IMR-90 (cell line): ENCODE measurements at regions not wholly inside any gene's neighbourhood (a gene's known extent, or its start where the extent isn't known, plus 50 kb on each side); places are given as distances from the start of the nearest gene placed in this dataset.

Experiments used
- ATAC-seq: fragments of 200-7000 bp; cut with Tn5 transposase; 2 replicates; pipeline ENCODE4 v1.9.1; 2020; ENCODE audit warnings: low read depth, mild to moderate bottlenecking, moderate library complexity
- BruUV-seq: library from RNA; stranded (reverse); fragments of 400-500 nt; replicated peaks from 2 replicates; lab custom pipeline; 2021; lab: Mats Ljungman, UMichigan
- CTCF ChIA-PET: fragments of 300-600 bp; formaldehyde crosslinking; extraction: SDS; loops from one replicate; lab custom pipeline; 2021; ENCODE audit warnings: antibody characterized with exemption; lab: Yijun Ruan, JAX
- POLR2A ChIA-PET: fragments of 300-600 bp; sonication (Branson Sonifier 250); formaldehyde crosslinking; loops from one replicate; lab custom pipeline; 2022; ENCODE audit warnings: antibody characterized with exemption; ENCODE audit not compliant: unreplicated experiment; lab: Charles Lee
- DNase-seq: peaks from one replicate; pipeline ENCODE4 v3.0.0; 2013
- H2AFZ ChIP-seq: replicated peaks from 2 replicates; pipeline ENCODE3; 2013; ENCODE audit warnings: low read length, mild to moderate bottlenecking; ENCODE audit not compliant: poor library complexity
- H2AK5ac ChIP-seq: 2 replicates; pipeline ENCODE4 v1.6.1; 2013; ENCODE audit warnings: low read depth, low read length, inconsistent platforms
- H2AK9ac ChIP-seq: replicated peaks from 2 replicates; pipeline ENCODE3; 2013; ENCODE audit warnings: mild to moderate bottlenecking, low read depth, low read length, moderate library complexity; ENCODE audit not compliant: poor library complexity
- H2BK120ac ChIP-seq: 2 replicates; pipeline ENCODE4 v1.6.1; 2013; ENCODE audit warnings: low read depth, low read length, inconsistent platforms
- H2BK15ac ChIP-seq: 3 replicates; pipeline ENCODE4 v1.6.1; 2013; ENCODE audit warnings: low read depth, low read length, inconsistent platforms
- H2BK20ac ChIP-seq: 2 replicates; pipeline ENCODE4 v1.6.1; 2013; ENCODE audit warnings: low read depth, mild to moderate bottlenecking, inconsistent platforms, low read length, moderate library complexity
- H2BK5ac ChIP-seq: 2 replicates; pipeline ENCODE4 v1.6.1; 2013; ENCODE audit warnings: mild to moderate bottlenecking, low read depth, low read length, inconsistent platforms; ENCODE audit not compliant: poor library complexity, severe bottlenecking
- H3K14ac ChIP-seq: replicated peaks from 2 replicates; pipeline ENCODE4 v1.6.1; 2013; ENCODE audit warnings: low read depth, low read length, inconsistent platforms
- H3K18ac ChIP-seq: 2 replicates; pipeline ENCODE4 v1.6.1; 2013; ENCODE audit warnings: low read depth, low read length, control low read depth
- H3K23ac ChIP-seq: 2 replicates; pipeline ENCODE4 v1.6.1; 2013; ENCODE audit warnings: low read depth, low read length, inconsistent platforms
- H3K27ac ChIP-seq: 2 replicates; pipeline ENCODE4 v1.5.1; 2013; ENCODE audit warnings: mild to moderate bottlenecking, control low read depth, low read length; ENCODE audit not compliant: insufficient read depth
- H3K27me3 ChIP-seq: 2 replicates; pipeline ENCODE4 v1.6.1; 2013; ENCODE audit warnings: low read length; ENCODE audit not compliant: control insufficient read depth, insufficient read depth
- H3K36me3 ChIP-seq: 2 replicates; pipeline ENCODE4 v1.6.1; 2013; ENCODE audit warnings: low read length, mixed read lengths; ENCODE audit not compliant: control insufficient read depth, insufficient read depth
- H3K4ac ChIP-seq: 2 replicates; pipeline ENCODE4 v1.6.1; 2013; ENCODE audit warnings: low read depth, low read length, inconsistent platforms
- H3K4me1 ChIP-seq: 2 replicates; pipeline ENCODE4 v1.6.1; 2013; ENCODE audit warnings: low read length, mixed read lengths; ENCODE audit not compliant: control insufficient read depth, insufficient read depth
- H3K4me2 ChIP-seq: 2 replicates; pipeline ENCODE4 v1.6.1; 2013; ENCODE audit warnings: low read depth, mild to moderate bottlenecking, control low read depth, low read length, moderate library complexity
- H3K4me3 ChIP-seq: 2 replicates; pipeline ENCODE4 v1.5.1; 2013; ENCODE audit warnings: low read depth, mild to moderate bottlenecking, control low read depth, low read length, moderate library complexity; ENCODE audit not compliant: insufficient read depth
- H3K56ac ChIP-seq: 2 replicates; pipeline ENCODE4 v1.6.1; 2013; ENCODE audit warnings: low read length, inconsistent platforms; ENCODE audit not compliant: insufficient read depth; ENCODE audit errors: extremely low read depth
- H3K79me1 ChIP-seq, 2 experiments: 2 replicates each; pipeline ENCODE4 v1.6.1; 2013; ENCODE audit warnings: low read length in 2 of 2, inconsistent platforms in 1 of 2, low read depth in 1 of 2
- H3K9ac ChIP-seq: 2 replicates; pipeline ENCODE4 v1.6.1; 2013; ENCODE audit warnings: low read depth, low read length, control low read depth
- H3K9me1 ChIP-seq: 2 replicates; pipeline ENCODE4 v1.6.1; 2013; ENCODE audit warnings: low read length, inconsistent platforms; ENCODE audit not compliant: insufficient read depth
- H3K9me3 ChIP-seq: 2 replicates; pipeline ENCODE4 v1.6.1; 2013; ENCODE audit warnings: low read length; ENCODE audit not compliant: control insufficient read depth, insufficient read depth
- H4K20me1 ChIP-seq: 2 replicates; pipeline ENCODE4 v1.6.1; 2013; ENCODE audit warnings: low read length, inconsistent platforms; ENCODE audit not compliant: insufficient read depth
- H4K5ac ChIP-seq: 2 replicates; pipeline ENCODE4 v1.6.1; 2013; ENCODE audit warnings: mild to moderate bottlenecking, low read depth, low read length, control low read depth
- H4K8ac ChIP-seq, 2 experiments: 2 replicates each; pipeline ENCODE4 v1.6.1; 2013; ENCODE audit warnings: low read depth in 2 of 2, low read length in 2 of 2, control low read depth in 1 of 2, inconsistent platforms in 1 of 2
- H4K91ac ChIP-seq: 2 replicates; pipeline ENCODE4 v1.6.1; 2013; ENCODE audit warnings: low read depth, low read length, inconsistent platforms; ENCODE audit not compliant: insufficient read depth
- CHD1 ChIP-seq: IDR thresholded peaks from 2 replicates; pipeline ENCODE4 v1.6.1; 2012; ENCODE audit warnings: low read depth, low read length, improper control_type of control experiment
- FOS ChIP-seq: fragments of 150-350 bp; IDR thresholded peaks from 2 replicates; pipeline ENCODE4 v1.6.1; 2016; ENCODE audit warnings: low read depth, low read length
- MAFK ChIP-seq: IDR thresholded peaks from 2 replicates; pipeline ENCODE4 v1.6.1; 2012; ENCODE audit warnings: low read depth, low read length, improper control_type of control experiment
- MAZ ChIP-seq: IDR thresholded peaks from 2 replicates; pipeline ENCODE4 v1.6.1; 2012; ENCODE audit warnings: low read depth, mild to moderate bottlenecking, low read length, improper control_type of control experiment, moderate library complexity, borderline replicate concordance
- MXI1 ChIP-seq: IDR thresholded peaks from 2 replicates; pipeline ENCODE4 v1.6.1; 2012; ENCODE audit warnings: low read depth, mild to moderate bottlenecking, low read length, moderate library complexity, borderline replicate concordance
- NFE2L2 ChIP-seq: fragments of 150-350 bp; IDR thresholded peaks from 2 replicates; pipeline ENCODE4 v1.6.1; 2016; ENCODE audit warnings: low read depth, mild to moderate bottlenecking, low read length
- RAD21 ChIP-seq: IDR thresholded peaks from 2 replicates; pipeline ENCODE4 v1.6.1; 2012; ENCODE audit warnings: low read length, improper control_type of control experiment
- SMC3 ChIP-seq: fragments of 150-350 bp; IDR thresholded peaks from 2 replicates; pipeline ENCODE4 v1.6.1; 2016; ENCODE audit warnings: low read depth, mild to moderate bottlenecking, antibody characterized with exemption, low read length, moderate library complexity
- dilution Hi-C: fragments of 300-500 bp; cut with HindIII; formaldehyde crosslinking; loops from one replicate; pipeline ENCODE4 v1.14.3; 2018; ENCODE audit warnings: low sequenced_read_pairs; ENCODE audit not compliant: unreplicated experiment
- in situ Hi-C: fragments of 300-500 bp; cut with MboI; formaldehyde crosslinking; loops from 3 replicates; pipeline ENCODE4 v1.14.3; 2019; ENCODE audit warnings: low sequenced_read_pairs, inconsistent platforms, mixed read lengths
- intact Hi-C: fragments of 100-400 bp; cut with micrococcal nuclease; formaldehyde crosslinking; loops from 2 replicates; pipeline ENCODE4 v1.10.0; 2022
- TF ChIP-seq, protein P1 (sequence below): conservative IDR thresholded peaks from 2 replicates; pipeline ENCODE4 v1.5.1; 2012; ENCODE audit warnings: mild to moderate bottlenecking, low read depth, low read length, improper control_type of control experiment
- TF ChIP-seq, protein P2 (sequence below): fragments of 150-350 bp; IDR thresholded peaks from 2 replicates; pipeline ENCODE4 v1.6.1; 2016; ENCODE audit warnings: low read depth, mild to moderate bottlenecking, low read length, moderate library complexity, borderline replicate concordance
- TF ChIP-seq, protein P3 (sequence below): fragments of 150-350 bp; IDR thresholded peaks from 2 replicates; pipeline ENCODE4 v1.6.1; 2017; ENCODE audit warnings: mild to moderate bottlenecking, antibody characterized with exemption, low read length, low read depth

DNA sequence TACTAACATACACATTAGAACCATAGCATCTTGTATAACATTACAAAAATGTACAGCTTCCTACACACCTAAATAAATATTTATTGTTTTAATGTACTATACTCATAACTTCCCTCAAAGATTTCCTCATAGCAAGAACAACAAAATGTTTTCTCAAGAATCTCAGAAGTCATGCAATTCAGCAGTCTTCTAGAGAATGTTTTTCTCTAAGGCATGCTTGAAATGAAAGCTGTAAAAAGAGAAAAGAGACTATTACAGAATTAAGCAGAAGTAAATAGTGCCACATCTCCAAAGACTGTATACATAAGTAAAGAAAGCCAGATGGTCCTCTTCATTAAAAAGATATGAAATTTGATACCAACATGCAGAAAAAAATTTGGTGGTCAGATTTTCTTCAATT is 672.2 kb downstream of the EPM2A start:
- DNase-seq = peak; percentile 18

More for the DNA sequence above, 672.2 kb downstream of the EPM2A start:
- Histone ChIP-seq H3K27ac (no peak overlapping the region), H4K8ac (no peak overlapping the region), H2BK20ac (no peak overlapping the region), H2AK9ac (no peak overlapping the region), H2BK120ac (no peak overlapping the region), H3K9me1 (no peaks in the 10 kb centered on the region), H3K4me2 (no peak overlapping the region), H3K4me1 (peaks cover 2% of the 10 kb centered on the region; the same call in 1 of the 2 replicates), H2BK15ac (no peak overlapping the region), H3K79me1 (no peaks in the 10 kb centered on the region), H2AK5ac (no peak overlapping the region), H4K5ac (no peak overlapping the region), H2BK5ac (peak overlapping the region; percentile 15), H3K36me3 (no peaks in the 10 kb centered on the region), H3K56ac (no peak overlapping the region), H3K18ac (no peak overlapping the region), H2AFZ (no peak overlapping the region), H3K4me3 (no peak overlapping the region), H4K20me1 (no peaks in the 10 kb centered on the region), H3K27me3 (no peaks in the 10 kb centered on the region), H3K14ac (no peak overlapping the region), H3K23ac (no peak overlapping the region), H3K4ac (no peak overlapping the region), H3K9ac (no peak overlapping the region), H4K91ac (no peak overlapping the region), H3K9me3 (no peaks in the 10 kb centered on the region)
- TF ChIP-seq, protein P1, sequence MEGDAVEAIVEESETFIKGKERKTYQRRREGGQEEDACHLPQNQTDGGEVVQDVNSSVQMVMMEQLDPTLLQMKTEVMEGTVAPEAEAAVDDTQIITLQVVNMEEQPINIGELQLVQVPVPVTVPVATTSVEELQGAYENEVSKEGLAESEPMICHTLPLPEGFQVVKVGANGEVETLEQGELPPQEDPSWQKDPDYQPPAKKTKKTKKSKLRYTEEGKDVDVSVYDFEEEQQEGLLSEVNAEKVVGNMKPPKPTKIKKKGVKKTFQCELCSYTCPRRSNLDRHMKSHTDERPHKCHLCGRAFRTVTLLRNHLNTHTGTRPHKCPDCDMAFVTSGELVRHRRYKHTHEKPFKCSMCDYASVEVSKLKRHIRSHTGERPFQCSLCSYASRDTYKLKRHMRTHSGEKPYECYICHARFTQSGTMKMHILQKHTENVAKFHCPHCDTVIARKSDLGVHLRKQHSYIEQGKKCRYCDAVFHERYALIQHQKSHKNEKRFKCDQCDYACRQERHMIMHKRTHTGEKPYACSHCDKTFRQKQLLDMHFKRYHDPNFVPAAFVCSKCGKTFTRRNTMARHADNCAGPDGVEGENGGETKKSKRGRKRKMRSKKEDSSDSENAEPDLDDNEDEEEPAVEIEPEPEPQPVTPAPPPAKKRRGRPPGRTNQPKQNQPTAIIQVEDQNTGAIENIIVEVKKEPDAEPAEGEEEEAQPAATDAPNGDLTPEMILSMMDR = no peak
- TF ChIP-seq MAZ (no peak), SMC3 (no peak), RAD21 (no peak), FOS (no peak), MXI1 (no peak), NFE2L2 (no peak), CHD1 (no peak), MAFK (no peak)
- TF ChIP-seq, protein P2, sequence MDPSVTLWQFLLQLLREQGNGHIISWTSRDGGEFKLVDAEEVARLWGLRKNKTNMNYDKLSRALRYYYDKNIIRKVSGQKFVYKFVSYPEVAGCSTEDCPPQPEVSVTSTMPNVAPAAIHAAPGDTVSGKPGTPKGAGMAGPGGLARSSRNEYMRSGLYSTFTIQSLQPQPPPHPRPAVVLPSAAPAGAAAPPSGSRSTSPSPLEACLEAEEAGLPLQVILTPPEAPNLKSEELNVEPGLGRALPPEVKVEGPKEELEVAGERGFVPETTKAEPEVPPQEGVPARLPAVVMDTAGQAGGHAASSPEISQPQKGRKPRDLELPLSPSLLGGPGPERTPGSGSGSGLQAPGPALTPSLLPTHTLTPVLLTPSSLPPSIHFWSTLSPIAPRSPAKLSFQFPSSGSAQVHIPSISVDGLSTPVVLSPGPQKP = no peak
- TF ChIP-seq, protein P3, sequence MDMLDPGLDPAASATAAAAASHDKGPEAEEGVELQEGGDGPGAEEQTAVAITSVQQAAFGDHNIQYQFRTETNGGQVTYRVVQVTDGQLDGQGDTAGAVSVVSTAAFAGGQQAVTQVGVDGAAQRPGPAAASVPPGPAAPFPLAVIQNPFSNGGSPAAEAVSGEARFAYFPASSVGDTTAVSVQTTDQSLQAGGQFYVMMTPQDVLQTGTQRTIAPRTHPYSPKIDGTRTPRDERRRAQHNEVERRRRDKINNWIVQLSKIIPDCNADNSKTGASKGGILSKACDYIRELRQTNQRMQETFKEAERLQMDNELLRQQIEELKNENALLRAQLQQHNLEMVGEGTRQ = no peak
- ChIA-PET POLR2A (no interaction called here), CTCF (no interaction called here)
- dilution Hi-C loops (no loop called here), intact Hi-C loops (no loop called here), in situ Hi-C loops (no loop called here)
- peak; percentile 62 for ATAC-seq
- no TSS peak for BruUV-seq
